ENCODE measurements at regions not wholly inside any gene's neighbourhood (a gene's known extent, or its start where the extent isn't known, plus 50 kb on each side); places are given as distances from the start of the nearest gene placed in this dataset.

DNA sequence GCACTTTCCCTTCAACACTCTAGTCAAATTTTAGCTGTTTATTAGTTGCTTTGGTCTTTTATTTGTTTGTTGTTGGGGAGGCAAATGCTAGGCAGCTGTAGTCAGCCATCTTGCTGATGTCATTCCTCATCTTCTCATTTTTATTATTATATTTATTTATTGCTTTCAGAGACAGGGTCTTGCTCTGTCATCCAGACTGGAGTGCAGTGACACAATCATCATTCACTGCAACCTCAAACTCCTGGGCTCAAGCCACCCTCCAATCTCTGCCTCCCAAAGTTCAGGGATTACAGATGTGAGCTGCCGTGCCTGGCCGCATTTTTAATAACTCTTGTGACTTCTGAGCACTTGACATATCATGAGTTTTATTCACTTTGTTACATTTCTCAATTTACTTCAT is 441.4 kb downstream of the DIPK2A start:
- Mint-ChIP-seq H3K9me3 (peaks cover 44% of the 10 kb centered on the region), H3K4me3 (no peak overlapping the region), H3K27ac (no peak overlapping the region), H3K27me3 (ENCODE audit: insufficient read depth) (no peaks in the 10 kb centered on the region), H3K36me3 (ENCODE audit: low read depth) (peaks cover 9% of the 10 kb centered on the region), H3K4me1 (ENCODE audit: low read depth) (no peaks in the 10 kb centered on the region)
- no peak for DNase-seq
- TF ChIP-seq, protein P1, sequence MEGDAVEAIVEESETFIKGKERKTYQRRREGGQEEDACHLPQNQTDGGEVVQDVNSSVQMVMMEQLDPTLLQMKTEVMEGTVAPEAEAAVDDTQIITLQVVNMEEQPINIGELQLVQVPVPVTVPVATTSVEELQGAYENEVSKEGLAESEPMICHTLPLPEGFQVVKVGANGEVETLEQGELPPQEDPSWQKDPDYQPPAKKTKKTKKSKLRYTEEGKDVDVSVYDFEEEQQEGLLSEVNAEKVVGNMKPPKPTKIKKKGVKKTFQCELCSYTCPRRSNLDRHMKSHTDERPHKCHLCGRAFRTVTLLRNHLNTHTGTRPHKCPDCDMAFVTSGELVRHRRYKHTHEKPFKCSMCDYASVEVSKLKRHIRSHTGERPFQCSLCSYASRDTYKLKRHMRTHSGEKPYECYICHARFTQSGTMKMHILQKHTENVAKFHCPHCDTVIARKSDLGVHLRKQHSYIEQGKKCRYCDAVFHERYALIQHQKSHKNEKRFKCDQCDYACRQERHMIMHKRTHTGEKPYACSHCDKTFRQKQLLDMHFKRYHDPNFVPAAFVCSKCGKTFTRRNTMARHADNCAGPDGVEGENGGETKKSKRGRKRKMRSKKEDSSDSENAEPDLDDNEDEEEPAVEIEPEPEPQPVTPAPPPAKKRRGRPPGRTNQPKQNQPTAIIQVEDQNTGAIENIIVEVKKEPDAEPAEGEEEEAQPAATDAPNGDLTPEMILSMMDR (IDR thresholded peaks at IDR 0.05) = no peak

GRCh38 chr3:144415492-144415891 is 443.9 kb downstream of the DIPK2A start:
- no peak for DNase-seq
- Mint-ChIP-seq H3K4me3 (no peak overlapping the region), H3K36me3 (ENCODE audit: low read depth) (peaks cover 9% of the 10 kb centered on the region)

GRCh38 chr3:144424606-144425005 is 453.0 kb downstream of the DIPK2A start:
- Mint-ChIP-seq H3K9me3 (peaks cover 31% of the 10 kb centered on the region), H3K4me3 (no peak overlapping the region), H3K36me3 (ENCODE audit: low read depth) (no peaks in the 10 kb centered on the region), H3K27me3 (ENCODE audit: insufficient read depth) (no peaks in the 10 kb centered on the region), H3K4me1 (ENCODE audit: low read depth) (no peaks in the 10 kb centered on the region), H3K27ac (no peak overlapping the region)
- DNase-seq = no peak
- TF ChIP-seq, protein P1 (IDR thresholded peaks at IDR 0.05) = no peak

More at GRCh38 chr3:144415492-144415891, 443.9 kb downstream of the DIPK2A start:
- TF ChIP-seq, protein P1 (IDR thresholded peaks at IDR 0.05) = no peak
- peaks cover 37% of the 10 kb centered on the region for H3K9me3 Mint-ChIP-seq
- H3K27ac Mint-ChIP-seq = no peak overlapping the region
- H3K4me1 Mint-ChIP-seq (ENCODE audit: low read depth) = no peaks in the 10 kb centered on the region
- no peaks in the 10 kb centered on the region for H3K27me3 Mint-ChIP-seq (ENCODE audit: insufficient read depth)

DNA sequence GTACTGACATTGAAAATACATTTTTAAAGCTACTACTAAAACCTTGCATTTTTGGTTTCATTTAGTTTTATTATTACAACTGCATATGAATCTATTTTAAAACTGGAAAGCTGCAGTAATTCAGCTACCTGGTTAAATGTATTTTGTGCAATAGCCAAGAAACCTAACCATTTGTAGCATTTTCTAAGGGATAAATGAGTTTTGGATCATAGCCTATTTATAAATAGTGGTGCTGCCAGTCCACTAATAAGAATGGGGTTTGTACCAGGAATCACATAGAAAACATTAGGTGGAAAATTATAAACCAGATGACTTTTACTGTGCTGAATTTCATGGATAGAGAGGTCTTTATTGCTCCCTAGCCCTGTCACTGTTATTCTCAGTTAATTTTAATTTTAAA is 454.7 kb downstream of the DIPK2A start:
- DNase-seq = no peak
- TF ChIP-seq, protein P1 (IDR thresholded peaks at IDR 0.05) = no peak
- no peak overlapping the region for H3K27ac Mint-ChIP-seq
- no peaks in the 10 kb centered on the region for H3K27me3 Mint-ChIP-seq (ENCODE audit: insufficient read depth)
- peaks cover 31% of the 10 kb centered on the region for H3K9me3 Mint-ChIP-seq
- no peak overlapping the region for H3K4me3 Mint-ChIP-seq
- no peaks in the 10 kb centered on the region for H3K4me1 Mint-ChIP-seq (ENCODE audit: low read depth)
- H3K36me3 Mint-ChIP-seq (ENCODE audit: low read depth) = no peaks in the 10 kb centered on the region

- no peak overlapping the region for H3K4me3 Mint-ChIP-seq
- H3K27me3 Mint-ChIP-seq (ENCODE audit: insufficient read depth) = no peaks in the 10 kb centered on the region
- H3K36me3 Mint-ChIP-seq (ENCODE audit: low read depth) = no peaks in the 10 kb centered on the region
- H3K9me3 Mint-ChIP-seq = peaks cover 35% of the 10 kb centered on the region
- no peak overlapping the region for H3K27ac Mint-ChIP-seq
- TF ChIP-seq, protein P1 (IDR thresholded peaks at IDR 0.05) = no peak
- DNase-seq = no peak
- H3K4me1 Mint-ChIP-seq (ENCODE audit: low read depth) = no peaks in the 10 kb centered on the region
These were observed 455.3 kb downstream of the DIPK2A start for GRCh38 chr3:144426967-144427366.

DNA sequence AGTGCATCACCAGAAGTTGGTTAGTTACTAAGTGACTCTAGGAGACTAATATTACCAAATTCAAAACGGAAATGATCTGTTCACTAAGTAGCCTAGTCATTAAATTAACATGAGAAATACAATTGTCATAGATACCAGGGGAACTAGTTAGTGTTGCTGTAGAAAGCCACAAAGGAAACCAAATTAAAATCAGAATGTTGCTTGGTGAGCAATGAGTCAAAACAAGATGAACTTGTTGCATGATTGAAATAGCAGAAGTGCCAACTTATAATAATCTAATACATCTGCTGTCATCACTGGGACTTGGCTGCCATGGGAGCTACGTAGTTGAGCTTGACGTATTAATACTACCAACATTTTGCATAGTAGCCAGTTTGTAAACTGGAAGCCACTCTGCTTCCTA is 458.1 kb downstream of the DIPK2A start:
- H3K4me1 Mint-ChIP-seq (ENCODE audit: low read depth) = no peaks in the 10 kb centered on the region
- TF ChIP-seq, protein P1 (IDR thresholded peaks at IDR 0.05) = no peak
- DNase-seq = no peak
- H3K27ac Mint-ChIP-seq = no peak overlapping the region
- H3K27me3 Mint-ChIP-seq (ENCODE audit: insufficient read depth) = no peaks in the 10 kb centered on the region
- H3K9me3 Mint-ChIP-seq = peaks cover 29% of the 10 kb centered on the region
- H3K4me3 Mint-ChIP-seq = no peak overlapping the region
- no peaks in the 10 kb centered on the region for H3K36me3 Mint-ChIP-seq (ENCODE audit: low read depth)
